ENCODE measurements at regions not wholly inside any gene's neighbourhood (a gene's known extent, or its start where the extent isn't known, plus 50 kb on each side); places are given as distances from the start of the nearest gene placed in this dataset.
A peak's percentile ranks its signal among the peaks of the same experiment; 100 is the strongest.

GRCh38 chr12:98222135-98222534, 293.3 kb upstream of the TMPO start:
- H3K4me3 ChIP-seq (ENCODE audit: insufficient read length, low read depth), result no peak overlapping the region
- no peaks in the 10 kb centered on the region for H3K4me1 ChIP-seq (ENCODE audit: insufficient read depth, insufficient read length)
- no peak overlapping the region for H3K9ac ChIP-seq (ENCODE audit: insufficient read length, low read depth)
- TF ChIP-seq YY1 (IDR thresholded peaks at IDR 0.05; ENCODE audit: insufficient read depth, insufficient read length) (no peak), ZNF274 (IDR thresholded peaks at IDR 0.05; ENCODE audit: low read depth, low read length) (no peak)
- no peaks in the 10 kb centered on the region for H3K27me3 ChIP-seq (ENCODE audit: insufficient read depth, insufficient read length)
- peaks cover 3% of the 10 kb centered on the region; the same call in 1 of the 2 replicates for H3K9me3 ChIP-seq (ENCODE audit: insufficient read depth, low read length)
- DNase-seq (ENCODE audit: low read depth, low spot score), result no peak
- H3K36me3 ChIP-seq (ENCODE audit: insufficient read depth, insufficient read length, low read length), result no peaks in the 10 kb centered on the region

DNA sequence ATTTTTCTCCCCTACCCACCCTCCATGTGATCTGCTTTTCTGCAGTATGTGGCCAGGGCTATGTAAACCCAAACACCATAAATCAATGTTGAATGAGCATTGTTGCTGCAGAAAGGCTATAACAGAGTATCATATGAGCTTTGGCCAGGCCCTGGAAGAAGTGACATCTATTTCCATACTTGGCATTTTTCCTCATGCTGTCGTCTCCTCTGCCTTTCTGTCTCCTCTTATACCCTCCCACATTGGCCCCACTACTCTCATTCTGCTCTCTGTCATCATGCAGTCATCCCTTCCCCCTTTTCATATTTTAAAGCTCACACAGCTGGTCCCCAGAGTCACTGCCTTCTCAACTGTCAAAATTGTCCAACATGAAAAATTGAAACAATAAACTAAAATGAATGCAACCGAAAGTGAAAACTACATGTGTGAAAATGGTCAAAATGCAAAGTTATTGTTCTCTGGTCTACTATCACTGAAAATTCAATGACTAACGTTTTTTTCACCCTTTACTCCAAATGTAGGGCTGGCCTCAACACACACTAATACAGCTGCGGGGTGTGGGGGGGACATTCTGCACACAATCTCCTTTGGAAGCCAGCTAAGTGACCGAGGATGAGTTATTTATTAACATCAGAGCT, 290.7 kb upstream of the TMPO start:
- Histone ChIP-seq H3K9ac (ENCODE audit: insufficient read length, low read depth) (no peak overlapping the region), H3K36me3 (ENCODE audit: insufficient read depth, insufficient read length, low read length) (no peaks in the 10 kb centered on the region), H3K9me3 (ENCODE audit: insufficient read depth, low read length) (peaks cover 3% of the 10 kb centered on the region; the same call in 1 of the 2 replicates), H3K4me1 (ENCODE audit: insufficient read depth, insufficient read length) (no peaks in the 10 kb centered on the region), H3K4me3 (ENCODE audit: insufficient read length, low read depth) (no peak overlapping the region), H3K27me3 (ENCODE audit: insufficient read depth, insufficient read length) (no peaks in the 10 kb centered on the region)
- DNase-seq (ENCODE audit: low read depth, low spot score), result no peak
- no peak for TF ChIP-seq ZNF274 (IDR thresholded peaks at IDR 0.05; ENCODE audit: low read depth, low read length)
- no peak for TF ChIP-seq SUZ12 (IDR thresholded peaks at IDR 0.05; ENCODE audit: extremely low read depth, insufficient read depth, insufficient read length)
- TF ChIP-seq YY1 (IDR thresholded peaks at IDR 0.05; ENCODE audit: insufficient read depth, insufficient read length), result no peak

GRCh38 chr12:98227162-98227561, 288.2 kb upstream of the TMPO start:
- H3K9ac ChIP-seq (ENCODE audit: insufficient read length, low read depth), result no peak overlapping the region
- DNase-seq (ENCODE audit: low read depth, low spot score), result peak; percentile 23
- H3K36me3 ChIP-seq (ENCODE audit: insufficient read depth, insufficient read length, low read length), result no peaks in the 10 kb centered on the region
- peaks cover 3% of the 10 kb centered on the region; the same call in 1 of the 2 replicates for H3K9me3 ChIP-seq (ENCODE audit: insufficient read depth, low read length)
- no peaks in the 10 kb centered on the region for H3K4me1 ChIP-seq (ENCODE audit: insufficient read depth, insufficient read length)
- H3K4me3 ChIP-seq (ENCODE audit: insufficient read length, low read depth), result no peak overlapping the region
- no peaks in the 10 kb centered on the region for H3K27me3 ChIP-seq (ENCODE audit: insufficient read depth, insufficient read length)
- TF ChIP-seq ZNF274 (IDR thresholded peaks at IDR 0.05; ENCODE audit: low read depth, low read length), result no peak
- no peak for TF ChIP-seq YY1 (IDR thresholded peaks at IDR 0.05; ENCODE audit: insufficient read depth, insufficient read length)
- no peak for TF ChIP-seq SUZ12 (IDR thresholded peaks at IDR 0.05; ENCODE audit: extremely low read depth, insufficient read depth, insufficient read length)

DNA sequence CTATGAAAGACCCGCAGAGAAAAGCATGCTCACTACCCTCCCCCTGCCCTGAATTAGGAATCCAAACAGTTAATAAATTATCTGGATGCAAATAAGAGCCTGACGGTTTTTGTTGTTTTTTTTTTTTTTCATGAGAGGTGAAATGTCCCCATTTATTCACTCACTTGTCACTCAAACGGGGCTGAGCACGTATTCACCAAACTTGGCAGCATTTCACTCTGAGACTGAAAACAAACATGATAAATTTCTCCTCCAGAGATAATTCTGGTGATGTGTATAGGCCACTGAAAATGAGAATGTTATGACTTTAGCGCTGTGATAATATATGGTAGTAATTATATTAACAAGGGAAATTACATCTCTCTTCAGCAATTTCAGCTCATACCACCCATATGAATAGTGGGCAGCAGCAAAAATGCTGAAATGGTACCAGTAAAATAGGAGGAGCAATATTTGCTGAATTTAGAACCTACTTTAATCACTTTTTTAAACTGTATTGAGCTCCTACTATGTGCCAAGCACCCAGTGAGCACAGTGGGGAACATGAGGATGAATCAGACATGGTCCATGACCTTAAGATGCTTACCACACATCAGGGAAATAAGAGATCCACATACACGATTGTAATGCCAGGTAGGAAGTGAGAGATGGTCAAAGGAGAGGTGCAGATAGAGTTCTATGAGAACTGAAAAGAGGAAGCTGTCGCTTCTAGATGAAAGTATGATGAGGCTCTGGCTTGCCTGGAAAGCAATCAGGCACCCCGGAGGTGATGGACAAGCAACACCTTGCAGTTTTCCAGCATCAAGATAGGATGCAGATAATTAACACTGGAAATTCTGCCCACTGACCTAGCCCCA, 286.5 kb upstream of the TMPO start:
- H3K9ac ChIP-seq (ENCODE audit: insufficient read length, low read depth), result no peak overlapping the region
- no peaks in the 10 kb centered on the region for H3K4me1 ChIP-seq (ENCODE audit: insufficient read depth, insufficient read length)
- H3K9me3 ChIP-seq (ENCODE audit: insufficient read depth, low read length), result peaks cover 3% of the 10 kb centered on the region; the same call in 1 of the 2 replicates
- no peaks in the 10 kb centered on the region for H3K36me3 ChIP-seq (ENCODE audit: insufficient read depth, insufficient read length, low read length)
- no peaks in the 10 kb centered on the region for H3K27me3 ChIP-seq (ENCODE audit: insufficient read depth, insufficient read length)
- DNase-seq (ENCODE audit: low read depth, low spot score), result no peak
- no peak overlapping the region for H3K4me3 ChIP-seq (ENCODE audit: insufficient read length, low read depth)
- TF ChIP-seq YY1 (IDR thresholded peaks at IDR 0.05; ENCODE audit: insufficient read depth, insufficient read length) (no peak), ZNF274 (IDR thresholded peaks at IDR 0.05; ENCODE audit: low read depth, low read length) (no peak), SUZ12 (IDR thresholded peaks at IDR 0.05; ENCODE audit: extremely low read depth, insufficient read depth, insufficient read length) (no peak)

DNA sequence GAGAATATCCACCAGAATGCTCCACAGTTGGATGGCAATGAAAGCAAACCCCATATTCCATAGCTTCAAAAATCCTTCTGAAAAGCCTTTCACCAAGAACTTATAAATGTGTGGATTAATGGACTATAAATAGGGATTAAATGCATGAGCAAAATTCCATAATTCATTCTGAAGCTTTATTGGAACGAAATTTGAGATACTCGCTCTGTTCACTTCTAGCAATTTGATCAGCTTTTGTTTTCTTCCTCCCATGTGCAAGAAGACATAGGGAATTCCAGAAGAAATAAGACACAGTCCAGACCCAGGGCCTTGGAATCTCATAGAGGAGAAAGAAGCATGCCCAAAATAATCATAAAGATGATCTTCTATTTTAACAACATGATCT, 285.9 kb upstream of the TMPO start:
- no peak for DNase-seq (ENCODE audit: low read depth, low spot score)
- TF ChIP-seq YY1 (IDR thresholded peaks at IDR 0.05; ENCODE audit: insufficient read depth, insufficient read length) (no peak), ZNF274 (IDR thresholded peaks at IDR 0.05; ENCODE audit: low read depth, low read length) (no peak), SUZ12 (IDR thresholded peaks at IDR 0.05; ENCODE audit: extremely low read depth, insufficient read depth, insufficient read length) (no peak)
- Histone ChIP-seq H3K36me3 (ENCODE audit: insufficient read depth, insufficient read length, low read length) (no peaks in the 10 kb centered on the region), H3K4me3 (ENCODE audit: insufficient read length, low read depth) (no peak overlapping the region), H3K9me3 (ENCODE audit: insufficient read depth, low read length) (peaks cover 3% of the 10 kb centered on the region; the same call in 1 of the 2 replicates), H3K4me1 (ENCODE audit: insufficient read depth, insufficient read length) (no peaks in the 10 kb centered on the region), H3K9ac (ENCODE audit: insufficient read length, low read depth) (no peak overlapping the region), H3K27me3 (ENCODE audit: insufficient read depth, insufficient read length) (no peaks in the 10 kb centered on the region)

DNA sequence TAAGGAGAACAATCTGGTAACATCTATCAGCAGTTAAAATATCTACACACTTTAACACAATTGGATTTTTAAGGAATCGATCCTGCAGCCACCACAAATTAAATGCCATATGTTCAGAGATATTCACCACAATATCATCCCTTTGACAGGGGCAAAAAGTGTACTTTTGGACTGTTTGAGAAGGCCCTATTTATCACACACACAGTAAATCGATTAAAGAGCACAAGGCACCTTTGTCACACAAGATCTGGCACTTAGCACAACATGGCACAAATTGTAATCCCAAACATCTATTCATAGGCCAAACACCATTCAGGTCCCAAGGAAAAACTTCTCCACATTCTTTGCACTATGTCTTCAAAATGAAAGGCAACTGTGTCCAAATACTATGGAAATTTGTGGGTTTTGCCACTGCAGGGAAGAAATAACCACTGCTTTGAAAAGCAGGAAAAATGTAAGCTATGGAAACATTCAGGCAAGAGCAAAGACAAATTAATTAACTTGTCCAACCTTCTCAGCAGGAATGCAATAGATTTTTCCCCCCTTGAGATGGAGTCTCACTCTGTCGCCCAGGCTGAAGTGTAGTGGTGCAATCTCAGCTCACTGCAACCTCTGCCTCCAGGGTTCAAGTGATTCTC, 282.5 kb upstream of the TMPO start:
- no peaks in the 10 kb centered on the region for H3K27me3 ChIP-seq (ENCODE audit: insufficient read depth, insufficient read length)
- TF ChIP-seq SUZ12 (IDR thresholded peaks at IDR 0.05; ENCODE audit: extremely low read depth, insufficient read depth, insufficient read length), result no peak
- TF ChIP-seq YY1 (IDR thresholded peaks at IDR 0.05; ENCODE audit: insufficient read depth, insufficient read length), result no peak
- TF ChIP-seq ZNF274 (IDR thresholded peaks at IDR 0.05; ENCODE audit: low read depth, low read length), result no peak
- no peak overlapping the region for H3K9ac ChIP-seq (ENCODE audit: insufficient read length, low read depth)
- no peaks in the 10 kb centered on the region for H3K36me3 ChIP-seq (ENCODE audit: insufficient read depth, insufficient read length, low read length)
- no peaks in the 10 kb centered on the region for H3K9me3 ChIP-seq (ENCODE audit: insufficient read depth, low read length)
- no peaks in the 10 kb centered on the region for H3K4me1 ChIP-seq (ENCODE audit: insufficient read depth, insufficient read length)
- no peak overlapping the region for H3K4me3 ChIP-seq (ENCODE audit: insufficient read length, low read depth)
- no peak for DNase-seq (ENCODE audit: low read depth, low spot score)

- Histone ChIP-seq H3K27me3 (ENCODE audit: insufficient read depth, insufficient read length) (no peaks in the 10 kb centered on the region), H3K36me3 (ENCODE audit: insufficient read depth, insufficient read length, low read length) (no peaks in the 10 kb centered on the region), H3K9ac (ENCODE audit: insufficient read length, low read depth) (no peak overlapping the region), H3K4me3 (ENCODE audit: insufficient read length, low read depth) (no peak overlapping the region), H3K4me1 (ENCODE audit: insufficient read depth, insufficient read length) (no peaks in the 10 kb centered on the region), H3K9me3 (ENCODE audit: insufficient read depth, low read length) (no peaks in the 10 kb centered on the region)
- TF ChIP-seq SUZ12 (IDR thresholded peaks at IDR 0.05; ENCODE audit: extremely low read depth, insufficient read depth, insufficient read length) (no peak), ZNF274 (IDR thresholded peaks at IDR 0.05; ENCODE audit: low read depth, low read length) (no peak), YY1 (IDR thresholded peaks at IDR 0.05; ENCODE audit: insufficient read depth, insufficient read length) (no peak)
- DNase-seq (ENCODE audit: low read depth, low spot score), result no peak
Measured at GRCh38 chr12:98235301-98235700, 280.1 kb upstream of the TMPO start.

Data from NT2/D1 (cell line).